HEK293 (cell line): ENCODE measurements at regions not wholly inside any gene's neighbourhood (a gene's known extent, or its start where the extent isn't known, plus 50 kb on each side); places are given as distances from the start of the nearest gene placed in this dataset.

ENCODE experiments used
- CTCF ChIA-PET: fragments of 350-600 bp; formaldehyde crosslinking; extraction: SDS; loops from one replicate; lab custom pipeline; 2021; ENCODE audit warnings: antibody characterized with exemption; lab: Yijun Ruan, JAX
- POLR2A ChIA-PET: fragments of 300-600 bp; formaldehyde crosslinking; extraction: SDS; loops from one replicate; lab custom pipeline; 2020; ENCODE audit warnings: antibody characterized with exemption, inconsistent platforms; lab: Yijun Ruan, JAX
- H3K27ac ChIP-seq: fragments of 200-500 bp; sonication (Bioruptor generic); 2 replicates; pipeline ENCODE4 v1.5.1; 2014; ENCODE audit warnings: low read depth, low read length, control low read depth, inconsistent platforms; ENCODE audit errors: extremely low read depth
- H3K36me3 ChIP-seq, 2 experiments: fragments of 200-500 bp in 1 of 2; sonication (Bioruptor generic) in 1 of 2; 1 replicate in 1 of 2; 2 replicates in 1 of 2; pipeline ENCODE4 v1.5.1; 2014 to 2017; ENCODE audit warnings: inconsistent platforms in 2 of 2, low read length in 2 of 2; ENCODE audit not compliant: control insufficient read depth in 2 of 2, insufficient read depth in 1 of 2
- H3K4me1 ChIP-seq: fragments of 200-500 bp; sonication (Bioruptor generic); 2 replicates; pipeline ENCODE4 v1.5.1; 2014; ENCODE audit warnings: mild to moderate bottlenecking, low read length, inconsistent platforms; ENCODE audit not compliant: control insufficient read depth, insufficient read depth
- H3K4me3 ChIP-seq: 2 replicates; pipeline ENCODE4 v1.5.1; 2011; ENCODE audit warnings: low read depth, mild to moderate bottlenecking, control low read depth, low read length, moderate library complexity
- H3K9me3 ChIP-seq: fragments of 200-500 bp; sonication (Bioruptor generic); 2 replicates; pipeline ENCODE4 v1.5.1; 2014; ENCODE audit warnings: low read depth, low read length, inconsistent platforms; ENCODE audit not compliant: control insufficient read depth, insufficient read depth
- CTCF ChIP-seq: fragments of 450-650 bp; formaldehyde crosslinking; IDR thresholded peaks from 2 replicates; pipeline ENCODE4 v1.5.1; 2016; ENCODE audit warnings: missing biosample characterization, missing genetic modification characterization
- EGR2 ChIP-seq: fragments of 450-650 bp; formaldehyde crosslinking; IDR thresholded peaks from 2 replicates; pipeline ENCODE4 v1.5.1; 2016; ENCODE audit warnings: low read depth, missing biosample characterization, missing genetic modification characterization
- ELK4 ChIP-seq: IDR thresholded peaks from 2 replicates; pipeline ENCODE4 v1.6.1; 2011; ENCODE audit warnings: mild to moderate bottlenecking, low read depth, low read length, borderline replicate concordance
- MEIS1 ChIP-seq: sonication (generic); formaldehyde crosslinking; IDR thresholded peaks from 2 replicates; pipeline ENCODE4 v1.8.1; 2022; ENCODE audit warnings: missing genetic modification reagents, mild to moderate bottlenecking, borderline replicate concordance
- MYNN ChIP-seq: fragments of 450-650 bp; formaldehyde crosslinking; IDR thresholded peaks from 2 replicates; pipeline ENCODE4 v1.5.1; 2016; ENCODE audit warnings: missing biosample characterization, missing genetic modification characterization, borderline replicate concordance
- OVOL3 ChIP-seq: fragments of 450-650 bp; formaldehyde crosslinking; IDR thresholded peaks from 2 replicates; pipeline ENCODE4 v1.5.1; 2016; ENCODE audit warnings: missing biosample characterization, missing genetic modification characterization
- PATZ1 ChIP-seq: fragments of 450-650 bp; formaldehyde crosslinking; IDR thresholded peaks from 2 replicates; pipeline ENCODE4 v1.5.1; 2016; ENCODE audit warnings: missing biosample characterization, missing genetic modification characterization
- YY1 ChIP-seq: fragments of 450-650 bp; formaldehyde crosslinking; IDR thresholded peaks from 2 replicates; pipeline ENCODE4 v1.5.1; 2018; ENCODE audit warnings: missing biosample characterization, missing genetic modification characterization
- ZBTB7A ChIP-seq: fragments of 450-650 bp; formaldehyde crosslinking; IDR thresholded peaks from 2 replicates; pipeline ENCODE4 v1.5.1; 2016; ENCODE audit warnings: low read depth, missing biosample characterization, missing genetic modification characterization
- ZNF169 ChIP-seq: fragments of 450-650 bp; formaldehyde crosslinking; IDR thresholded peaks from 2 replicates; pipeline ENCODE4 v1.5.1; 2016; ENCODE audit warnings: missing biosample characterization, missing genetic modification characterization
- ZNF292 ChIP-seq: fragments of 450-650 bp; formaldehyde crosslinking; IDR thresholded peaks from 2 replicates; pipeline ENCODE4 v1.5.1; 2016; ENCODE audit warnings: low read depth, missing biosample characterization, missing genetic modification characterization, borderline replicate concordance
- ZNF354C ChIP-seq: fragments of 450-650 bp; formaldehyde crosslinking; IDR thresholded peaks from 2 replicates; pipeline ENCODE4 v1.5.1; 2016; ENCODE audit warnings: missing biosample characterization, missing genetic modification characterization, low read depth, borderline replicate concordance
- ZNF449 ChIP-seq: fragments of 450-650 bp; formaldehyde crosslinking; IDR thresholded peaks from 2 replicates; pipeline ENCODE4 v1.5.1; 2017; ENCODE audit warnings: missing biosample characterization, mild to moderate bottlenecking, missing genetic modification characterization, moderate library complexity
- ZNF544 ChIP-seq: fragments of 450-650 bp; formaldehyde crosslinking; IDR thresholded peaks from 2 replicates; pipeline ENCODE4 v1.5.0; 2017; ENCODE audit warnings: missing biosample characterization, missing genetic modification characterization
- ZNF561 ChIP-seq: fragments of 450-650 bp; IDR thresholded peaks from 2 replicates; pipeline ENCODE4 v1.5.1; 2018; ENCODE audit warnings: missing biosample characterization, missing genetic modification characterization, borderline replicate concordance
- ZNF621 ChIP-seq: fragments of 450-650 bp; formaldehyde crosslinking; IDR thresholded peaks from 2 replicates; pipeline ENCODE4 v1.5.1; 2017; ENCODE audit warnings: missing biosample characterization, missing genetic modification characterization
- ZSCAN5A ChIP-seq: fragments of 450-650 bp; formaldehyde crosslinking; IDR thresholded peaks from 2 replicates; pipeline ENCODE4 v1.5.1; 2016; ENCODE audit warnings: missing biosample characterization, missing genetic modification characterization

- no peaks in the 10 kb centered on the region for H3K36me3 ChIP-seq
- H3K9me3 ChIP-seq = no peaks in the 10 kb centered on the region
- no peak overlapping the region for H3K4me3 ChIP-seq
- ChIA-PET POLR2A (no interaction called here), CTCF (interaction anchor here (0.5 to 2.6 kb wide), 10 partner anchors 15 to 1385 kb away, joined by 3 to 10 read pairs (median 3); no protein-coding TSS in a partner anchor)
- H3K27ac ChIP-seq = no peak overlapping the region
- no peaks in the 10 kb centered on the region for H3K4me1 ChIP-seq
- TF ChIP-seq MYNN (tag by site-specific recombination) = no peak
- TF ChIP-seq YY1 (tag by site-specific recombination) = no peak
- no peak for TF ChIP-seq ZNF621
- TF ChIP-seq EGR2 (tag by site-specific recombination) = no peak
- TF ChIP-seq MEIS1 = no peak
- TF ChIP-seq ZNF544 = no peak
- TF ChIP-seq ZSCAN5A (tag by site-specific recombination) = no peak
- TF ChIP-seq ELK4 = no peak
- no peak for TF ChIP-seq ZNF561 (tag by site-specific recombination)
- no peak for TF ChIP-seq ZNF449 (tag by site-specific recombination)
- TF ChIP-seq ZBTB7A = no peak
- no peak for TF ChIP-seq CTCF (tag by site-specific recombination)
- TF ChIP-seq ZNF169 (tag by site-specific recombination) = no peak
- TF ChIP-seq, all 188 proteins: peak for 0
Observed at GRCh38 chr5:79876456-79876855, 114.6 kb downstream of the MTX3 start.

- no peak overlapping the region for H3K27ac ChIP-seq
- H3K36me3 ChIP-seq = no peaks in the 10 kb centered on the region
- POLR2A ChIA-PET = no interaction called here
- H3K4me3 ChIP-seq = no peak overlapping the region
- TF ChIP-seq OVOL3 (tag by site-specific recombination) = no peak
- H3K9me3 ChIP-seq = no peaks in the 10 kb centered on the region
- CTCF ChIA-PET = interaction anchor here (0.6 to 2.6 kb wide), 2 partner anchors 115 to 208 kb away, joined by 5 to 10 read pairs; no protein-coding TSS in a partner anchor
- H3K4me1 ChIP-seq = no peaks in the 10 kb centered on the region
Observed at GRCh38 chr5:79875230-79875629, 115.8 kb downstream of the MTX3 start.

GRCh38 chr5:79873187-79873586, 117.9 kb downstream of the MTX3 start:
- H3K36me3 ChIP-seq = no peaks in the 10 kb centered on the region
- no peak overlapping the region for H3K27ac ChIP-seq
- no peak overlapping the region for H3K4me3 ChIP-seq
- no peaks in the 10 kb centered on the region for H3K9me3 ChIP-seq
- TF ChIP-seq EGR2 (tag by site-specific recombination) = no peak
- no peak for TF ChIP-seq ZNF354C
- TF ChIP-seq PATZ1 = no peak
- no peak for TF ChIP-seq ZNF449 (tag by site-specific recombination)
- TF ChIP-seq ZNF292 = no peak
- TF ChIP-seq, all 188 proteins: peak for 0
- ChIA-PET POLR2A (interaction anchor here (0.5 kb wide), 1 partner anchor 306 kb away, joined by 5 read pairs; no protein-coding TSS in a partner anchor), CTCF (interaction anchor here (0.6 kb wide), 1 partner anchor 740 kb away, joined by 3 read pairs; no protein-coding TSS in a partner anchor)
- no peaks in the 10 kb centered on the region for H3K4me1 ChIP-seq
